Adrenal gland (tissue), 9 donors: ENCODE measurements at regions not wholly inside any gene's neighbourhood (a gene's known extent, or its start where the extent isn't known, plus 50 kb on each side); places are given as distances from the start of the nearest gene placed in this dataset.
"Not testable (repeated sequence)": the region's sequence is repeated elsewhere in the genome, so short reads cannot be mapped to it uniquely, and the experiment has no call there.

Source experiments
- DNase-seq, 7 donors: peaks; one replicate each; pipeline ENCODE4 v3.0.0-alpha.2; 2019 to 2020
- H3K27ac ChIP-seq, 5 donors: fragments of 200-600 bp; sonication (generic) in 4 of 5; 1 replicate in 3 of 5; 2 replicates in 2 of 5; pipeline versions ENCODE4 v1.5.1 to v1.8.0; 2016 to 2020; ENCODE audit warnings: mild to moderate bottlenecking in 1 of 5
- H3K27me3 ChIP-seq: fragments of 200-600 bp; 2 replicates; pipeline ENCODE4 v1.8.0; 2021
- H3K36me3 ChIP-seq, 2 donors: fragments of 200-600 bp; replicated peaks in 1 of 2; 1 replicate in 1 of 2; 2 replicates in 1 of 2; pipeline versions ENCODE4 v1.5.1 to v1.8.0; 2018 to 2022
- H3K4me1 ChIP-seq, 2 donors: fragments of 200-600 bp; replicated peaks in 1 of 2; 1 replicate in 1 of 2; 2 replicates in 1 of 2; pipeline versions ENCODE4 v1.5.1 to v1.8.0; 2018 to 2021
- H3K4me3 ChIP-seq, 4 donors: fragments of 200-600 bp; sonication (generic) in 3 of 4; one replicate each; pipeline ENCODE4 v1.5.1; 2016 to 2018
- H3K9me3 ChIP-seq, 3 donors: fragments of 200-600 bp; sonication (generic) in 1 of 3; replicated peaks in 1 of 3; 1 replicate in 2 of 3; 2 replicates in 1 of 3; pipeline versions ENCODE4 v1.5.1 to v1.8.0; 2016 to 2021
- CTCF ChIP-seq, 6 experiments: fragments of 450-650 bp in 4 of 6; fragments of 200-600 bp in 2 of 6; sonication (generic) in 1 of 6; IDR thresholded peaks; 1 replicate in 5 of 6; 2 replicates in 1 of 6; pipeline versions ENCODE4 v1.5.1 to v1.8.0; 2016 to 2021; ENCODE audit warnings: antibody characterized with exemption in 6 of 6, mild to moderate bottlenecking in 2 of 6, moderate library complexity in 1 of 6
- POLR2A ChIP-seq, 2 donors: fragments of 450-650 bp; IDR thresholded peaks; one replicate each; pipeline ENCODE4 v1.6.1; 2017; ENCODE audit warnings: antibody characterized with exemption in 2 of 2, mild to moderate bottlenecking in 2 of 2, moderate library complexity in 1 of 2
- WGBS, 4 donors: extraction: QIAGEN DNeasy Blood & Tissue Kit in 2 of 4; methylation state at CpG; one replicate each; pipeline versions ENCODE4 v1.1.5 to v1.1.7; 2013 to 2017; 5-methylcytosine and 5-hydroxymethylcytosine counted together
- intact Hi-C, 2 donors: fragments of 100-400 bp; cut with DNase I; formaldehyde crosslinking; loops; one replicate each; pipeline versions ENCODE4 v1.14.1 to v1.15.0; 2022 to 2023
- donor health status: healthy with polysubstance abuse.
- donor health status: Bipolar disorder and iron deficiency.
- donor health status: DM: yes; HTN: yes; CAD: no.
- donor health status: DM: no; HTN: no; CAD: no.
- donor health status: DM: no; HTN: no; CAD: no.

GRCh38 chr18:53850902-53851301 lies 373.6 kb downstream of the MBD2 start:
- no peak overlapping the region for H3K27ac ChIP-seq
- DNase-seq = no peak
- TF ChIP-seq CTCF (IDR thresholded peaks at IDR 0.05) (no peak), POLR2A (IDR thresholded peaks at IDR 0.05) (no peak)
- H3K27me3 ChIP-seq = no peaks in the 10 kb centered on the region
- intact Hi-C loops = no loop called here
- no peak overlapping the region for H3K4me3 ChIP-seq
- no peaks in the 10 kb centered on the region for H3K4me1 ChIP-seq
- H3K9me3 ChIP-seq = no peaks in the 10 kb centered on the region
- H3K36me3 ChIP-seq = no peaks in the 10 kb centered on the region

GRCh38 chr18:53843763-53844162 lies 380.7 kb downstream of the MBD2 start:
- no peaks in the 10 kb centered on the region for H3K36me3 ChIP-seq
- TF ChIP-seq POLR2A (IDR thresholded peaks at IDR 0.05) (no peak), CTCF (IDR thresholded peaks at IDR 0.05) (no peak)
- intact Hi-C loops = no loop called here
- WGBS, 4 donors = 24 to 58% (median 38%) methylated on average over 1 of the region's 1 CpG
- no peaks in the 10 kb centered on the region for H3K27me3 ChIP-seq
- no peak overlapping the region for H3K27ac ChIP-seq
- H3K9me3 ChIP-seq = no peaks in the 10 kb centered on the region
- no peak for DNase-seq
- no peak overlapping the region for H3K4me3 ChIP-seq
- H3K4me1 ChIP-seq = no peaks in the 10 kb centered on the region

DNA sequence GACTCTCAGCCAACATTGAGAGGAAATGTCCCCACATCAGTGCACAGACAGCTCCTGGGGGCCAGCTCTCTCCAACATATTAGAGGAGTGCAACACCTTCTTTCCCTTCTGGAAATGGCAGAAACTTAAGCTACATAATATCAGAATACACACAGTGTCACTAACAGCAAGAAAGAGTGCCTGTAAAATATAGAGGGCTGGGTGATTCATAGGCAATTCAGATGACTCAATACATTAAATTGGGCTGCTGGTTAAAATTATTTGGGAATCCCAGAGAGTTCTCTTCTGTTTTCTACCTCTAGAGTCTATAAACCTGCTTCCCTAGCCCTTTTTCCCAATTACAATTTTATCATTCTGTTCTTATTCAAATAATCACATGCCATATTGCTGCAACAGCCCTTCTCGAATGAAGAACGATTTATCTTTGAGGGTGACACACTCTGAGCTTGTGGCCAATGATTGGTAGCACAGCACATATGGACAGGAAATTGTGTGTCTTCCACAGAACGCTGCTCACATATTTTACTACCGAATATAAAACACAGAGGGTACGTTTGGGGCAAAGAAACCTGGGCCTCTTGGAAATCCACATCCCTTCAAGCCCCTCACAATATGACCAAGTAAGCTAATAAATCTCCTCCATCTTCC lies 381.2 kb downstream of the MBD2 start:
- 58 to 65% (median 63%) methylated on average over 5 of the region's 5 CpGs for WGBS, 4 donors
- intact Hi-C loops = no loop called here
- Histone ChIP-seq H3K36me3 (no peaks in the 10 kb centered on the region), H3K27ac (no peak overlapping the region), H3K4me3 (no peak overlapping the region), H3K4me1 (no peaks in the 10 kb centered on the region), H3K27me3 (no peaks in the 10 kb centered on the region), H3K9me3 (no peaks in the 10 kb centered on the region)
- DNase-seq = no peak
- TF ChIP-seq POLR2A (IDR thresholded peaks at IDR 0.05) (no peak), CTCF (IDR thresholded peaks at IDR 0.05) (no peak)

- Histone ChIP-seq H3K4me3 (no peak overlapping the region), H3K9me3 (no peaks in the 10 kb centered on the region), H3K4me1 (no peaks in the 10 kb centered on the region), H3K36me3 (no peaks in the 10 kb centered on the region), H3K27ac (no peak overlapping the region), H3K27me3 (no peaks in the 10 kb centered on the region)
- TF ChIP-seq CTCF (IDR thresholded peaks at IDR 0.05) = no peak
- TF ChIP-seq POLR2A (IDR thresholded peaks at IDR 0.05) = no peak
- intact Hi-C loops = no loop called here
- no peak for DNase-seq
- WGBS, 4 donors = 45 to 53% (median 53%) methylated on average over 4 of the region's 4 CpGs
Observed at GRCh38 chr18:53838746-53839145, 385.7 kb downstream of the MBD2 start.

GRCh38 chr18:53821141-53821540 lies 403.3 kb downstream of the MBD2 start:
- H3K27ac ChIP-seq, H3K4me3 ChIP-seq, DNase-seq, H3K27me3 ChIP-seq, H3K4me1 ChIP-seq, intact Hi-C loops, H3K9me3 ChIP-seq, H3K36me3 ChIP-seq: not testable (repeated sequence)
- WGBS, 4 donors = 17 to 60% (median 41%) methylated on average over 1 of the region's 1 CpG
